ENCODE measurements at regions not wholly inside any gene's neighbourhood (a gene's known extent, or its start where the extent isn't known, plus 50 kb on each side); places are given as distances from the start of the nearest gene placed in this dataset.

- H3K4me3 ChIP-seq (replicated peaks in 1 of 4; ENCODE audit: control extremely low read depth in 1 of 4, insufficient read depth in 1 of 4, low read depth in 3 of 4, low read length in 4 of 4): no peak overlapping the region
- H3K9me3 ChIP-seq (ENCODE audit: control insufficient read depth, insufficient read depth, low read depth, low read length): no peaks in the 10 kb centered on the region
- H3K9ac ChIP-seq (ENCODE audit: insufficient read depth, low read length): no peak overlapping the region
- H4K20me1 ChIP-seq (ENCODE audit: control insufficient read depth, extremely low read depth, insufficient read depth, low read length): no peaks in the 10 kb centered on the region
- H3K27me3 ChIP-seq (ENCODE audit: control insufficient read depth, insufficient read depth, low read length): no peaks in the 10 kb centered on the region
- no peak overlapping the region for H3K4me2 ChIP-seq (ENCODE audit: extremely low read depth, insufficient read depth, low read length)
- no peaks in the 10 kb centered on the region for H3K36me3 ChIP-seq (ENCODE audit: control insufficient read depth, insufficient read depth, low read length)
- TF ChIP-seq CTCF (conservative IDR thresholded peaks at IDR 0.05 in 1 of 2, IDR thresholded peaks at IDR 0.05 in 1 of 2; ENCODE audit: low read depth in 1 of 2, low read length in 2 of 2) (no peak), EZH2 (IDR thresholded peaks at IDR 0.05; ENCODE audit: low read length, missing control alignments) (no peak)
- H2AFZ ChIP-seq (ENCODE audit: low read length): no peak overlapping the region
- no peaks in the 10 kb centered on the region for H3K4me1 ChIP-seq (ENCODE audit: control insufficient read depth, extremely low read depth, insufficient read depth, low read length)
- no peak for DNase-seq (ENCODE audit: low read depth in 2 of 2)
- no peaks in the 10 kb centered on the region for H3K79me2 ChIP-seq (ENCODE audit: control insufficient read depth, insufficient read depth, low read length)
- no peak overlapping the region for H3K27ac ChIP-seq (ENCODE audit: insufficient read depth, low read length)
These were observed 275.4 kb downstream of the ETNK1 start for GRCh38 chr12:22900401-22900800.

DNA sequence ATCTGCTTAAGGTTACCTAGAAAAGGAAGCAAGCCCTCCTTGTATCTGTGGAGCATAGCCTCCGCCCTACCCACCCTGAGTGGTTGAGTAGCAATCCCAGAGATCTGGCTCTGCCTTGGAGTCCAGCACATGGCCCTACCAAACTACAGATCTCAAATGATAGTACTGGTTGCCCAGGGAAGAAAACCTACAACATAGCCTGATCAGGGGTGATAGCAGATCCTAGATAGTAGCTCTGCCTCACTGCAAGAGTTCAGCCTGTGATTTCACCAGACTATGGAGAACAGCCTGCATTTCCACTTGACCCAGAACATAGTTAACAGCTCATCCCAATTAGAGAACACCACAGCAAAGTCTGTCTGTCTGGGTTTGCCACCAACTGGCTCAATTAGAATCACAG, 279.5 kb downstream of the ETNK1 start:
- Histone ChIP-seq H3K27ac (ENCODE audit: insufficient read depth, low read length) (no peak overlapping the region), H3K9ac (ENCODE audit: insufficient read depth, low read length) (no peak overlapping the region), H3K79me2 (ENCODE audit: control insufficient read depth, insufficient read depth, low read length) (no peaks in the 10 kb centered on the region), H3K36me3 (ENCODE audit: control insufficient read depth, insufficient read depth, low read length) (no peaks in the 10 kb centered on the region), H3K27me3 (ENCODE audit: control insufficient read depth, insufficient read depth, low read length) (no peaks in the 10 kb centered on the region), H3K9me3 (ENCODE audit: control insufficient read depth, insufficient read depth, low read depth, low read length) (no peaks in the 10 kb centered on the region), H4K20me1 (ENCODE audit: control insufficient read depth, extremely low read depth, insufficient read depth, low read length) (no peaks in the 10 kb centered on the region), H2AFZ (ENCODE audit: low read length) (no peak overlapping the region), H3K4me3 (replicated peaks in 1 of 4; ENCODE audit: control extremely low read depth in 1 of 4, insufficient read depth in 1 of 4, low read depth in 3 of 4, low read length in 4 of 4) (no peak overlapping the region), H3K4me1 (ENCODE audit: control insufficient read depth, extremely low read depth, insufficient read depth, low read length) (no peaks in the 10 kb centered on the region), H3K4me2 (ENCODE audit: extremely low read depth, insufficient read depth, low read length) (no peak overlapping the region)
- no peak for TF ChIP-seq EZH2 (IDR thresholded peaks at IDR 0.05; ENCODE audit: low read length, missing control alignments)
- TF ChIP-seq CTCF (conservative IDR thresholded peaks at IDR 0.05 in 1 of 2, IDR thresholded peaks at IDR 0.05 in 1 of 2; ENCODE audit: low read depth in 1 of 2, low read length in 2 of 2): no peak
- DNase-seq (ENCODE audit: low read depth in 2 of 2): no peak

DNA sequence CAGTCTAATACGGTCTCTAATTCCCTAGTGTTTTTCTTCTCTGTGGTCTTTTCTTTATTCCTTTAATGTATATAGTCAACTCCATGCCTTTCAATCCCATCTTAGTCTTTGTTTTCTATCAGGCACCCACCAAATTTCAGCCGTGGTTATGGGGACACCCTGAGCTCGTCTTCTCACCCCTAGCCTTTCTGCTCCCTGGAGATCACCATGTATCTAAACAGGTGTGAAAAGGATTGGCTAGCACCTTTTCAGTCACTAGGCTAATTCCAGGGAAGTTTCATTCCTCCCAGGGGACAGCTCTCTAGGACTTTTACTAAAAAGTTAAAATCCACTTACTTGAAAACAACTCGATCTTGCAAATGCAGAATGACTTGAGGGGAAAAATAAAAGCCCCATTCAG, 291.3 kb downstream of the ETNK1 start:
- no peak overlapping the region for H3K27ac ChIP-seq (ENCODE audit: insufficient read depth, low read length)
- TF ChIP-seq CTCF (conservative IDR thresholded peaks at IDR 0.05 in 1 of 2, IDR thresholded peaks at IDR 0.05 in 1 of 2; ENCODE audit: low read depth in 1 of 2, low read length in 2 of 2): no peak
- TF ChIP-seq EZH2 (IDR thresholded peaks at IDR 0.05; ENCODE audit: low read length, missing control alignments): no peak
- no peak overlapping the region for H3K4me3 ChIP-seq (replicated peaks in 1 of 4; ENCODE audit: control extremely low read depth in 1 of 4, insufficient read depth in 1 of 4, low read depth in 3 of 4, low read length in 4 of 4)
- no peak for DNase-seq (ENCODE audit: low read depth in 2 of 2)
- H3K36me3 ChIP-seq (ENCODE audit: control insufficient read depth, insufficient read depth, low read length): no peaks in the 10 kb centered on the region
- no peaks in the 10 kb centered on the region for H3K4me1 ChIP-seq (ENCODE audit: control insufficient read depth, extremely low read depth, insufficient read depth, low read length)
- H2AFZ ChIP-seq (ENCODE audit: low read length): no peak overlapping the region
- no peaks in the 10 kb centered on the region for H3K79me2 ChIP-seq (ENCODE audit: control insufficient read depth, insufficient read depth, low read length)
- no peaks in the 10 kb centered on the region for H3K9me3 ChIP-seq (ENCODE audit: control insufficient read depth, insufficient read depth, low read depth, low read length)
- no peak overlapping the region for H3K4me2 ChIP-seq (ENCODE audit: extremely low read depth, insufficient read depth, low read length)
- no peak overlapping the region for H3K9ac ChIP-seq (ENCODE audit: insufficient read depth, low read length)
- no peaks in the 10 kb centered on the region for H3K27me3 ChIP-seq (ENCODE audit: control insufficient read depth, insufficient read depth, low read length)
- no peaks in the 10 kb centered on the region for H4K20me1 ChIP-seq (ENCODE audit: control insufficient read depth, extremely low read depth, insufficient read depth, low read length)
